ENCODE measurements at regions not wholly inside any gene's neighbourhood (a gene's known extent, or its start where the extent isn't known, plus 50 kb on each side); places are given as distances from the start of the nearest gene placed in this dataset.

GRCh38 chr1:61591351-61591750 lies 133.6 kb downstream of the TM2D1 start:
- H3K36me3 ChIP-seq (ENCODE audit: insufficient read depth, low read length), result no peaks in the 10 kb centered on the region
- no peak overlapping the region for H3K4me3 ChIP-seq (ENCODE audit: low read length)
- no peak overlapping the region for H3K9ac ChIP-seq (ENCODE audit: low read length)
- H3K4me1 ChIP-seq (ENCODE audit: low read length), result no peaks in the 10 kb centered on the region
- no peaks in the 10 kb centered on the region for H3K9me3 ChIP-seq (ENCODE audit: low read length)
- DNase-seq, result no peak
- no peaks in the 10 kb centered on the region for H4K20me1 ChIP-seq (ENCODE audit: insufficient read depth, low read depth, low read length)
- no peak overlapping the region for H3K4me2 ChIP-seq (ENCODE audit: low read depth, low read length, poor library complexity, severe bottlenecking)
- H3K9me2 ChIP-seq (replicated peaks; ENCODE audit: insufficient read depth, low read length), result no peaks in the 10 kb centered on the region
- H3K79me2 ChIP-seq (ENCODE audit: low read length), result no peaks in the 10 kb centered on the region
- no peaks in the 10 kb centered on the region for H3K27me3 ChIP-seq (ENCODE audit: low read length)
- H2AFZ ChIP-seq (ENCODE audit: low read length), result no peak overlapping the region
- no peak overlapping the region for H3K27ac ChIP-seq (ENCODE audit: low read length)

- peak; percentile 83 for DNase-seq
- Histone ChIP-seq H3K9me3 (ENCODE audit: low read length) (no peaks in the 10 kb centered on the region), H3K27me3 (ENCODE audit: low read length) (no peaks in the 10 kb centered on the region), H3K4me3 (ENCODE audit: low read length) (no peak overlapping the region), H3K4me2 (ENCODE audit: low read depth, low read length, poor library complexity, severe bottlenecking) (no peak overlapping the region), H4K20me1 (ENCODE audit: insufficient read depth, low read depth, low read length) (no peaks in the 10 kb centered on the region), H2AFZ (ENCODE audit: low read length) (no peak overlapping the region), H3K27ac (ENCODE audit: low read length) (no peak overlapping the region), H3K9ac (ENCODE audit: low read length) (no peak overlapping the region), H3K9me2 (replicated peaks; ENCODE audit: insufficient read depth, low read length) (no peaks in the 10 kb centered on the region), H3K4me1 (ENCODE audit: low read length) (no peaks in the 10 kb centered on the region), H3K36me3 (ENCODE audit: insufficient read depth, low read length) (no peaks in the 10 kb centered on the region), H3K79me2 (ENCODE audit: low read length) (no peaks in the 10 kb centered on the region)
Measured at GRCh38 chr1:61588736-61589672, 135.9 kb downstream of the TM2D1 start.

- Histone ChIP-seq H3K27me3 (ENCODE audit: low read length) (no peaks in the 10 kb centered on the region), H3K36me3 (ENCODE audit: insufficient read depth, low read length) (no peaks in the 10 kb centered on the region), H3K27ac (ENCODE audit: low read length) (no peak overlapping the region), H3K79me2 (ENCODE audit: low read length) (no peaks in the 10 kb centered on the region), H3K9me2 (replicated peaks; ENCODE audit: insufficient read depth, low read length) (no peaks in the 10 kb centered on the region), H2AFZ (ENCODE audit: low read length) (no peak overlapping the region), H3K4me3 (ENCODE audit: low read length) (no peak overlapping the region), H4K20me1 (ENCODE audit: insufficient read depth, low read depth, low read length) (no peaks in the 10 kb centered on the region), H3K4me2 (ENCODE audit: low read depth, low read length, poor library complexity, severe bottlenecking) (no peak overlapping the region), H3K4me1 (ENCODE audit: low read length) (no peaks in the 10 kb centered on the region), H3K9me3 (ENCODE audit: low read length) (no peaks in the 10 kb centered on the region), H3K9ac (ENCODE audit: low read length) (no peak overlapping the region)
- no peak for DNase-seq
Measured at GRCh38 chr1:61585714-61586113, 139.2 kb downstream of the TM2D1 start.

GRCh38 chr1:61583703-61584102 lies 141.2 kb downstream of the TM2D1 start:
- no peak overlapping the region for H3K9ac ChIP-seq (ENCODE audit: low read length)
- H3K4me3 ChIP-seq (ENCODE audit: low read length), result no peak overlapping the region
- no peaks in the 10 kb centered on the region for H3K9me3 ChIP-seq (ENCODE audit: low read length)
- H4K20me1 ChIP-seq (ENCODE audit: insufficient read depth, low read depth, low read length), result no peaks in the 10 kb centered on the region
- H3K79me2 ChIP-seq (ENCODE audit: low read length), result no peaks in the 10 kb centered on the region
- no peaks in the 10 kb centered on the region for H3K4me1 ChIP-seq (ENCODE audit: low read length)
- no peaks in the 10 kb centered on the region for H3K9me2 ChIP-seq (replicated peaks; ENCODE audit: insufficient read depth, low read length)
- H3K27ac ChIP-seq (ENCODE audit: low read length), result no peak overlapping the region
- H3K27me3 ChIP-seq (ENCODE audit: low read length), result no peaks in the 10 kb centered on the region
- H3K36me3 ChIP-seq (ENCODE audit: insufficient read depth, low read length), result no peaks in the 10 kb centered on the region
- H3K4me2 ChIP-seq (ENCODE audit: low read depth, low read length, poor library complexity, severe bottlenecking), result no peak overlapping the region
- H2AFZ ChIP-seq (ENCODE audit: low read length), result no peak overlapping the region
- no peak for DNase-seq

- Histone ChIP-seq H3K36me3 (ENCODE audit: insufficient read depth, low read length) (no peaks in the 10 kb centered on the region), H3K9ac (ENCODE audit: low read length) (no peak overlapping the region), H3K4me1 (ENCODE audit: low read length) (no peaks in the 10 kb centered on the region), H3K4me3 (ENCODE audit: low read length) (no peak overlapping the region), H3K9me2 (replicated peaks; ENCODE audit: insufficient read depth, low read length) (no peaks in the 10 kb centered on the region), H3K27ac (ENCODE audit: low read length) (no peak overlapping the region), H3K9me3 (ENCODE audit: low read length) (no peaks in the 10 kb centered on the region), H4K20me1 (ENCODE audit: insufficient read depth, low read depth, low read length) (no peaks in the 10 kb centered on the region), H3K79me2 (ENCODE audit: low read length) (no peaks in the 10 kb centered on the region), H3K4me2 (ENCODE audit: low read depth, low read length, poor library complexity, severe bottlenecking) (no peak overlapping the region), H2AFZ (ENCODE audit: low read length) (no peak overlapping the region), H3K27me3 (ENCODE audit: low read length) (no peaks in the 10 kb centered on the region)
- no peak for DNase-seq
Measured at GRCh38 chr1:61581251-61581650, 143.7 kb downstream of the TM2D1 start.

GRCh38 chr1:61580417-61580816 lies 144.5 kb downstream of the TM2D1 start:
- H3K9me2 ChIP-seq (replicated peaks; ENCODE audit: insufficient read depth, low read length), result no peaks in the 10 kb centered on the region
- no peak overlapping the region for H3K9ac ChIP-seq (ENCODE audit: low read length)
- H3K27me3 ChIP-seq (ENCODE audit: low read length), result no peaks in the 10 kb centered on the region
- H3K4me2 ChIP-seq (ENCODE audit: low read depth, low read length, poor library complexity, severe bottlenecking), result no peak overlapping the region
- H3K4me3 ChIP-seq (ENCODE audit: low read length), result no peak overlapping the region
- no peak overlapping the region for H2AFZ ChIP-seq (ENCODE audit: low read length)
- no peaks in the 10 kb centered on the region for H3K36me3 ChIP-seq (ENCODE audit: insufficient read depth, low read length)
- no peaks in the 10 kb centered on the region for H3K79me2 ChIP-seq (ENCODE audit: low read length)
- H4K20me1 ChIP-seq (ENCODE audit: insufficient read depth, low read depth, low read length), result no peaks in the 10 kb centered on the region
- no peaks in the 10 kb centered on the region for H3K9me3 ChIP-seq (ENCODE audit: low read length)
- no peak for DNase-seq
- no peaks in the 10 kb centered on the region for H3K4me1 ChIP-seq (ENCODE audit: low read length)
- H3K27ac ChIP-seq (ENCODE audit: low read length), result no peak overlapping the region

GRCh38 chr1:61579802-61580201 lies 145.1 kb downstream of the TM2D1 start:
- no peak overlapping the region for H2AFZ ChIP-seq (ENCODE audit: low read length)
- no peak overlapping the region for H3K9ac ChIP-seq (ENCODE audit: low read length)
- H3K4me1 ChIP-seq (ENCODE audit: low read length), result no peaks in the 10 kb centered on the region
- no peaks in the 10 kb centered on the region for H3K9me2 ChIP-seq (replicated peaks; ENCODE audit: insufficient read depth, low read length)
- H3K27me3 ChIP-seq (ENCODE audit: low read length), result no peaks in the 10 kb centered on the region
- H3K9me3 ChIP-seq (ENCODE audit: low read length), result no peaks in the 10 kb centered on the region
- H3K36me3 ChIP-seq (ENCODE audit: insufficient read depth, low read length), result no peaks in the 10 kb centered on the region
- H3K27ac ChIP-seq (ENCODE audit: low read length), result no peak overlapping the region
- H3K79me2 ChIP-seq (ENCODE audit: low read length), result no peaks in the 10 kb centered on the region
- no peaks in the 10 kb centered on the region for H4K20me1 ChIP-seq (ENCODE audit: insufficient read depth, low read depth, low read length)
- no peak overlapping the region for H3K4me3 ChIP-seq (ENCODE audit: low read length)
- H3K4me2 ChIP-seq (ENCODE audit: low read depth, low read length, poor library complexity, severe bottlenecking), result no peak overlapping the region
- no peak for DNase-seq

GRCh38 chr1:61572046-61572445 lies 152.9 kb downstream of the TM2D1 start:
- H3K36me3 ChIP-seq (ENCODE audit: insufficient read depth, low read length), result no peaks in the 10 kb centered on the region
- no peaks in the 10 kb centered on the region for H4K20me1 ChIP-seq (ENCODE audit: insufficient read depth, low read depth, low read length)
- H2AFZ ChIP-seq (ENCODE audit: low read length), result no peak overlapping the region
- no peaks in the 10 kb centered on the region for H3K9me2 ChIP-seq (replicated peaks; ENCODE audit: insufficient read depth, low read length)
- H3K4me3 ChIP-seq (ENCODE audit: low read length), result no peak overlapping the region
- no peak for DNase-seq
- no peak overlapping the region for H3K4me2 ChIP-seq (ENCODE audit: low read depth, low read length, poor library complexity, severe bottlenecking)
- H3K9me3 ChIP-seq (ENCODE audit: low read length), result no peaks in the 10 kb centered on the region
- no peaks in the 10 kb centered on the region for H3K4me1 ChIP-seq (ENCODE audit: low read length)
- no peaks in the 10 kb centered on the region for H3K27me3 ChIP-seq (ENCODE audit: low read length)
- H3K9ac ChIP-seq (ENCODE audit: low read length), result no peak overlapping the region
- no peaks in the 10 kb centered on the region for H3K79me2 ChIP-seq (ENCODE audit: low read length)
- H3K27ac ChIP-seq (ENCODE audit: low read length), result no peak overlapping the region

Data from Karpas-422 (cell line).